HCT116 (cell line): ENCODE measurements at regions not wholly inside any gene's neighbourhood (a gene's known extent, or its start where the extent isn't known, plus 50 kb on each side); places are given as distances from the start of the nearest gene placed in this dataset.

Experiments used
- ATAC-seq: fragments of 200-7000 bp; cut with Tn5 transposase; 2 replicates; pipeline ENCODE4 v1.9.1; 2020; ENCODE audit warnings: mild to moderate bottlenecking, moderate library complexity
- BruUV-seq: library from RNA; stranded (reverse); fragments of 400-500 nt; replicated peaks from 2 replicates; lab custom pipeline; 2021; lab: Mats Ljungman, UMichigan
- CTCF ChIA-PET: fragments of 300-600 bp; sonication (Branson Sonifier 250); formaldehyde crosslinking; loops from one replicate; lab custom pipeline; 2021; ENCODE audit warnings: antibody characterized with exemption; lab: Charles Lee
- POLR2A ChIA-PET: fragments of 300-600, 350-600 bp; sonication (Branson Sonifier 250); formaldehyde crosslinking; loops from one replicate; lab custom pipeline; 2021; ENCODE audit warnings: antibody characterized with exemption; lab: Charles Lee
- RAD21 ChIA-PET, 2 experiments: fragments of 300-600 bp; sonication (Branson Sonifier 250); formaldehyde crosslinking; loops; one replicate each; lab custom pipeline; 2023; ENCODE audit warnings: low total read pairs in 2 of 2; ENCODE audit not compliant: uncharacterized antibody in 2 of 2, unreplicated experiment in 2 of 2, low non-redundant PET in 1 of 2; lab: Charles Lee
- DNase-seq: peaks from one replicate; pipeline ENCODE4 v3.0.0-alpha.2; 2010; ENCODE audit warnings: low read depth, low spot score
- H2AFZ ChIP-seq: fragments of 200-600 bp; shearing (Covaris generic), sonication (generic); 2 replicates; pipeline ENCODE4 v1.6.1; 2017; ENCODE audit warnings: low read depth, mixed run types, mixed read lengths, antibody characterized with exemption, low read length; ENCODE audit not compliant: poor library complexity, severe bottlenecking
- H3K27ac ChIP-seq: 2 replicates; pipeline ENCODE4 v1.5.1; 2012; ENCODE audit warnings: low read depth, low read length
- H3K27me3 ChIP-seq: fragments of 200-600 bp; sonication (generic); 2 replicates; pipeline ENCODE4 v1.6.1; 2016; ENCODE audit warnings: mixed run types, low read length, mixed read lengths; ENCODE audit not compliant: insufficient read depth
- H3K36me3 ChIP-seq, 2 experiments: fragments of 200-500 bp in 1 of 2; fragments of 200-600 bp in 1 of 2; sonication (Bioruptor generic) in 1 of 2; sonication (generic) in 1 of 2; 2 replicates each; pipeline versions ENCODE4 v1.5.1 to v1.6.1; 2014 to 2016; ENCODE audit warnings: low read length in 2 of 2, inconsistent platforms in 1 of 2, mixed read lengths in 1 of 2, mixed run types in 1 of 2; ENCODE audit not compliant: insufficient read depth in 2 of 2, control insufficient read depth in 1 of 2
- H3K4me1 ChIP-seq, 2 experiments: fragments of 200-600 bp in 1 of 2; sonication (generic) in 1 of 2; 2 replicates each; pipeline versions ENCODE4 v1.5.1 to v1.6.1; 2012 to 2017; ENCODE audit warnings: low read length in 2 of 2, inconsistent platforms in 1 of 2, mild to moderate bottlenecking in 1 of 2, mixed read lengths in 1 of 2, mixed run types in 1 of 2, moderate library complexity in 1 of 2; ENCODE audit not compliant: insufficient read depth in 2 of 2, control insufficient read depth in 1 of 2
- H3K4me2 ChIP-seq: fragments of 200-600 bp; sonication (generic); 2 replicates; pipeline ENCODE4 v1.6.1; 2017; ENCODE audit warnings: mixed run types, low read length, mixed read lengths
- H3K4me3 ChIP-seq, 2 experiments: fragments of 200-600 bp in 1 of 2; sonication (generic) in 1 of 2; replicated peaks in 1 of 2; 2 replicates each; pipeline ENCODE4 v1.5.1; 2011 to 2016; ENCODE audit warnings: low read length in 2 of 2, control low read depth in 1 of 2, low read depth in 1 of 2, mild to moderate bottlenecking in 1 of 2, mixed read lengths in 1 of 2, mixed run types in 1 of 2
- H3K79me2 ChIP-seq: fragments of 200-600 bp; sonication (generic); 2 replicates; pipeline ENCODE4 v1.6.1; 2017; ENCODE audit warnings: mild to moderate bottlenecking, mixed run types, low read length, moderate library complexity, mixed read lengths; ENCODE audit not compliant: insufficient read depth
- H3K9ac ChIP-seq: fragments of 200-600 bp; sonication (generic); 2 replicates; pipeline ENCODE4 v1.6.1; 2016; ENCODE audit warnings: low read length, mixed read lengths
- H3K9me2 ChIP-seq: fragments of 200-600 bp; sonication (generic), shearing (Covaris generic); 2 replicates; pipeline ENCODE4 v1.6.1; 2017; ENCODE audit warnings: mixed run types, mild to moderate bottlenecking, moderate library complexity; ENCODE audit not compliant: insufficient read depth
- H3K9me3 ChIP-seq, 2 experiments: fragments of 200-500 bp in 1 of 2; fragments of 200-600 bp in 1 of 2; sonication (Bioruptor generic) in 1 of 2; sonication (generic) in 1 of 2; 2 replicates each; pipeline ENCODE4 v1.6.1; 2014 to 2017; ENCODE audit warnings: low read length in 2 of 2, mixed read lengths in 2 of 2, inconsistent platforms in 1 of 2, low read depth in 1 of 2, mild to moderate bottlenecking in 1 of 2, mixed run types in 1 of 2, moderate library complexity in 1 of 2; ENCODE audit not compliant: control insufficient read depth in 1 of 2, insufficient read depth in 1 of 2
- H4K20me1 ChIP-seq: fragments of 200-600 bp; sonication (generic), shearing (Covaris generic); 2 replicates; pipeline ENCODE4 v1.6.1; 2017; ENCODE audit warnings: mixed run types, mild to moderate bottlenecking, moderate library complexity; ENCODE audit not compliant: insufficient read depth
- ATF3 ChIP-seq: IDR thresholded peaks from 2 replicates; pipeline ENCODE4 v1.6.1; 2012
- CBX3 ChIP-seq: IDR thresholded peaks from 2 replicates; pipeline ENCODE4 v1.6.1; 2012; ENCODE audit warnings: low read depth
- CEBPB ChIP-seq: IDR thresholded peaks from 2 replicates; pipeline ENCODE4 v1.6.1; 2012; ENCODE audit warnings: low read depth
- CTCF ChIP-seq, 3 experiments: fragments of 200-600 bp in 1 of 3; sonication (generic) in 1 of 3; IDR thresholded peaks in 2 of 3; conservative IDR thresholded peaks in 1 of 3; 2 replicates each; pipeline ENCODE4 v1.5.1; 2012 to 2017; ENCODE audit warnings: low read depth in 2 of 3, low read length in 2 of 3, antibody characterized with exemption in 1 of 3, borderline replicate concordance in 1 of 3, control low read depth in 1 of 3, mild to moderate bottlenecking in 1 of 3, mixed read lengths in 1 of 3, mixed run types in 1 of 3, moderate library complexity in 1 of 3; ENCODE audit not compliant: insufficient read depth in 1 of 3
- EGR1 ChIP-seq: IDR thresholded peaks from 2 replicates; pipeline ENCODE4 v1.6.1; 2012; ENCODE audit warnings: low read depth
- ELF1 ChIP-seq: IDR thresholded peaks from 2 replicates; pipeline ENCODE4 v1.6.1; 2012; ENCODE audit warnings: low read depth, borderline replicate concordance
- EZH2phosphoT487 ChIP-seq: fragments of 200-600 bp; IDR thresholded peaks from 2 replicates; pipeline ENCODE4 v1.6.1; 2018; ENCODE audit warnings: antibody characterized with exemption, borderline replicate concordance
- FOSL1 ChIP-seq: IDR thresholded peaks from 2 replicates; pipeline ENCODE4 v1.6.1; 2012; ENCODE audit warnings: low read depth
- JUND ChIP-seq: IDR thresholded peaks from 2 replicates; pipeline ENCODE4 v1.6.1; 2012
- MAX ChIP-seq: IDR thresholded peaks from 2 replicates; pipeline ENCODE4 v1.6.1; 2012
- POLR2A ChIP-seq: IDR thresholded peaks from 2 replicates; pipeline ENCODE4 v1.7.0; 2011; ENCODE audit warnings: borderline replicate concordance; ENCODE audit not compliant: insufficient read depth, insufficient read length; ENCODE audit errors: extremely low read depth
- POLR2AphosphoS5 ChIP-seq: IDR thresholded peaks from 2 replicates; pipeline ENCODE4 v1.6.1; 2011; ENCODE audit warnings: mild to moderate bottlenecking, low read depth, low read length, moderate library complexity
- REST ChIP-seq: IDR thresholded peaks from 2 replicates; pipeline ENCODE4 v1.6.1; 2012; ENCODE audit warnings: low read depth
- SIN3A ChIP-seq: IDR thresholded peaks from 2 replicates; pipeline ENCODE4 v1.6.1; 2012; ENCODE audit warnings: low read depth
- SP1 ChIP-seq: IDR thresholded peaks from 2 replicates; pipeline ENCODE4 v1.6.1; 2012; ENCODE audit warnings: low read depth
- SRF ChIP-seq: IDR thresholded peaks from 2 replicates; pipeline ENCODE4 v1.6.1; 2012; ENCODE audit warnings: low read depth
- TCF7L2 ChIP-seq: IDR thresholded peaks from 2 replicates; pipeline ENCODE4 v1.7.0; 2011; ENCODE audit warnings: borderline replicate concordance, inconsistent platforms; ENCODE audit not compliant: insufficient read depth, insufficient read length; ENCODE audit errors: extremely low read depth
- YY1 ChIP-seq: IDR thresholded peaks from 2 replicates; pipeline ENCODE4 v1.6.1; 2011; ENCODE audit warnings: low read length, low read depth, moderate library complexity, mild to moderate bottlenecking; ENCODE audit not compliant: insufficient replicate concordance; ENCODE audit errors: extremely low read depth
- ZFX ChIP-seq: fragments of 450-650 bp; IDR thresholded peaks from 2 replicates; pipeline ENCODE4 v1.6.1; 2017
- intact Hi-C: fragments of 100-400 bp; cut with micrococcal nuclease; formaldehyde crosslinking; loops from 2 replicates; pipeline ENCODE4 v1.10.0; 2022

GRCh38 chr20:47868744-47869143 is 83.5 kb upstream of the SULF2 start:
- RAD21 ChIA-PET: no interaction called here
- no peaks in the 10 kb centered on the region for H3K4me1 ChIP-seq
- no peak overlapping the region for H3K9ac ChIP-seq
- DNase-seq: no peak
- TF ChIP-seq SIN3A: no peak
- TF ChIP-seq YY1: no peak
- TF ChIP-seq EGR1: no peak
- TF ChIP-seq JUND: no peak
- TF ChIP-seq TCF7L2: no peak
- TF ChIP-seq POLR2AphosphoS5: no peak
- TF ChIP-seq ELF1: no peak
- no peak for TF ChIP-seq ZFX
- no peak for TF ChIP-seq MAX
- no peak for TF ChIP-seq REST
- no peak for TF ChIP-seq ATF3
- no peak for TF ChIP-seq CTCF (IDR thresholded peaks at IDR 0.05 in 2 of 3, conservative IDR thresholded peaks at IDR 0.05 in 1 of 3; ENCODE audit: borderline replicate concordance in 1 of 3, insufficient read depth in 1 of 3, low read depth in 2 of 3, low read length in 2 of 3)
- no peak for TF ChIP-seq SRF
- TF ChIP-seq CEBPB: no peak
- no peak for TF ChIP-seq POLR2A
- TF ChIP-seq FOSL1: no peak
- no peak for TF ChIP-seq EZH2phosphoT487
- TF ChIP-seq CBX3: no peak
- TF ChIP-seq SP1: no peak
- TF ChIP-seq, all 23 proteins: peak for 0
- intact Hi-C loops: no loop called here
- H3K4me2 ChIP-seq: no peak overlapping the region
- H3K9me2 ChIP-seq: no peaks in the 10 kb centered on the region
- no peak overlapping the region for H3K27ac ChIP-seq
- POLR2A ChIA-PET: no interaction called here
- H3K27me3 ChIP-seq: peaks cover 24% of the 10 kb centered on the region; the same call in 1 of the 2 replicates
- H3K9me3 ChIP-seq: no peaks in the 10 kb centered on the region
- no peaks in the 10 kb centered on the region for H3K79me2 ChIP-seq
- no peaks in the 10 kb centered on the region for H3K36me3 ChIP-seq
- H3K4me3 ChIP-seq: no peak overlapping the region
- BruUV-seq: no TSS peak
- no peak overlapping the region for H2AFZ ChIP-seq
- ATAC-seq: no peak
- CTCF ChIA-PET: no interaction called here
- no peaks in the 10 kb centered on the region for H4K20me1 ChIP-seq
